PC-9 (cell line): ENCODE measurements at regions not wholly inside any gene's neighbourhood (a gene's known extent, or its start where the extent isn't known, plus 50 kb on each side); places are given as distances from the start of the nearest gene placed in this dataset.

Experiments
- EZH2 ChIP-seq: fragments of 200-600 bp; sonication (generic); IDR thresholded peaks from 2 replicates; pipeline ENCODE4 v1.8.0; 2017; ENCODE audit warnings: antibody characterized with exemption, low read depth
- TF ChIP-seq, protein P1 (sequence below): fragments of 200-600 bp; sonication (generic); conservative IDR thresholded peaks from 2 replicates; pipeline ENCODE4 v1.6.1; 2017; ENCODE audit warnings: mixed run types, antibody characterized with exemption, mild to moderate bottlenecking, moderate library complexity

- TF ChIP-seq, protein P1, sequence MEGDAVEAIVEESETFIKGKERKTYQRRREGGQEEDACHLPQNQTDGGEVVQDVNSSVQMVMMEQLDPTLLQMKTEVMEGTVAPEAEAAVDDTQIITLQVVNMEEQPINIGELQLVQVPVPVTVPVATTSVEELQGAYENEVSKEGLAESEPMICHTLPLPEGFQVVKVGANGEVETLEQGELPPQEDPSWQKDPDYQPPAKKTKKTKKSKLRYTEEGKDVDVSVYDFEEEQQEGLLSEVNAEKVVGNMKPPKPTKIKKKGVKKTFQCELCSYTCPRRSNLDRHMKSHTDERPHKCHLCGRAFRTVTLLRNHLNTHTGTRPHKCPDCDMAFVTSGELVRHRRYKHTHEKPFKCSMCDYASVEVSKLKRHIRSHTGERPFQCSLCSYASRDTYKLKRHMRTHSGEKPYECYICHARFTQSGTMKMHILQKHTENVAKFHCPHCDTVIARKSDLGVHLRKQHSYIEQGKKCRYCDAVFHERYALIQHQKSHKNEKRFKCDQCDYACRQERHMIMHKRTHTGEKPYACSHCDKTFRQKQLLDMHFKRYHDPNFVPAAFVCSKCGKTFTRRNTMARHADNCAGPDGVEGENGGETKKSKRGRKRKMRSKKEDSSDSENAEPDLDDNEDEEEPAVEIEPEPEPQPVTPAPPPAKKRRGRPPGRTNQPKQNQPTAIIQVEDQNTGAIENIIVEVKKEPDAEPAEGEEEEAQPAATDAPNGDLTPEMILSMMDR: no peak
- no peak for TF ChIP-seq EZH2
Observed at GRCh38 chr22:25382762-25383161, 163.3 kb downstream of the CRYBB2 start.
